Activated CD4-positive, alpha-beta memory T cell treated with anti-CD3 and anti-CD28 coated beads for 36 hours (primary cell): ENCODE measurements at regions not wholly inside any gene's neighbourhood (a gene's known extent, or its start where the extent isn't known, plus 50 kb on each side); places are given as distances from the start of the nearest gene placed in this dataset.

Source experiments
- CTCF ChIA-PET: fragments of 350-600 bp; sonication (Branson Sonifier 250); formaldehyde crosslinking; loops from one replicate; lab custom pipeline; 2021; ENCODE audit warnings: antibody characterized with exemption, inconsistent platforms; lab: Charles Lee
- POLR2A ChIA-PET: fragments of 350-600 bp; sonication (Branson Sonifier 250); formaldehyde crosslinking; loops from one replicate; lab custom pipeline; 2021; ENCODE audit warnings: antibody characterized with exemption; lab: Charles Lee
- DNase-seq: peaks from one replicate; pipeline ENCODE4 v3.0.0-alpha.2; 2020
- H3K27ac Mint-ChIP-seq: one replicate; pipeline ENCODE4 v1.8.0; 2021; ENCODE audit warnings: mixed read lengths
- H3K27me3 Mint-ChIP-seq: one replicate; pipeline ENCODE4 v1.8.0; 2021; ENCODE audit warnings: mixed read lengths
- H3K36me3 Mint-ChIP-seq: one replicate; pipeline ENCODE4 v1.8.0; 2021; ENCODE audit warnings: mixed read lengths
- H3K4me1 Mint-ChIP-seq: one replicate; pipeline ENCODE4 v1.8.0; 2021; ENCODE audit warnings: low read depth, mixed read lengths
- H3K4me3 Mint-ChIP-seq: one replicate; pipeline ENCODE4 v1.8.0; 2021; ENCODE audit warnings: mild to moderate bottlenecking, mixed read lengths
- H3K9me3 Mint-ChIP-seq: one replicate; pipeline ENCODE4 v1.8.0; 2021; ENCODE audit warnings: mixed read lengths
- intact Hi-C: fragments of 100-400 bp; cut with micrococcal nuclease; formaldehyde crosslinking; loops from one replicate; pipeline ENCODE4 v1.15.1; 2023

- intact Hi-C loops: no loop called here
- Mint-ChIP-seq H3K9me3 (peaks cover 5% of the 10 kb centered on the region), H3K36me3 (peaks cover 6% of the 10 kb centered on the region), H3K4me1 (peaks cover 4% of the 10 kb centered on the region), H3K4me3 (no peak overlapping the region), H3K27me3 (peaks cover 52% of the 10 kb centered on the region), H3K27ac (no peak overlapping the region)
- CTCF ChIA-PET: interaction anchor here (0.7 kb wide), 1 partner anchor 135 kb away, joined by 3 read pairs; no protein-coding TSS in a partner anchor
- POLR2A ChIA-PET: no interaction called here
- DNase-seq: no peak
These were observed 417.0 kb upstream of the ESRRG start for GRCh38 chr1:217140041-217140901.

DNA sequence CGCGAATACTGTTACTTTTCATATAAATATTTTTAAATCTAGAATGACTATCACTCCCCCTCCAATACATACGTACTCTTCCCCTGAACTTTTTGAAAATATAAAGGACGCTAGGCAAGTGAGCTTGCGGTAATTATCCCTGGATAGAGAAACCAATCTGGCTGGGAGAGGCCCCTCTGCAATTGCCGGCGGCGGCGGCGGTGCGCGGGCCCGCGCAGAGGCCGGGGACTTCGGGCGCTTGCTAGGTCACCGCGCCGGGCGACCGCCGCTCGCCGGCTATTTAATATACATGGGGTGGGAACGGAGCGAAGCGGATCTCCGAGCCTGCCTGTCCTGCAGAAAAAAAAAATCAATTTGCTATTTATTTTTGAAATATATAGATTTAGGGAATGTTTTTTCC is 416.3 kb upstream of the ESRRG start:
- intact Hi-C loops: loop anchor here (10.0 kb wide), 1 partner anchor 1025 kb away; no protein-coding TSS in a partner anchor
- CTCF ChIA-PET: interaction anchor here (0.7 kb wide), 1 partner anchor 136 kb away, joined by 3 read pairs; no protein-coding TSS in a partner anchor

GRCh38 chr1:217138799-217139466 is 415.7 kb upstream of the ESRRG start:
- no peak for DNase-seq
- intact Hi-C loops: loop anchor here (10.0 kb wide), 1 partner anchor 1026 kb away; no protein-coding TSS in a partner anchor
- Mint-ChIP-seq H3K27ac (no peak overlapping the region), H3K4me1 (peaks cover 6% of the 10 kb centered on the region), H3K27me3 (peaks cover 64% of the 10 kb centered on the region), H3K36me3 (peaks cover 6% of the 10 kb centered on the region), H3K4me3 (no peak overlapping the region), H3K9me3 (peaks cover 2% of the 10 kb centered on the region)
- CTCF ChIA-PET: interaction anchor here (0.7 kb wide), 1 partner anchor 137 kb away, joined by 3 read pairs; no protein-coding TSS in a partner anchor
- POLR2A ChIA-PET: no interaction called here

More for the DNA sequence above, 416.3 kb upstream of the ESRRG start:
- POLR2A ChIA-PET: no interaction called here
- Mint-ChIP-seq H3K4me1 (peaks cover 6% of the 10 kb centered on the region), H3K4me3 (no peak overlapping the region), H3K27me3 (peaks cover 58% of the 10 kb centered on the region), H3K36me3 (peaks cover 6% of the 10 kb centered on the region), H3K9me3 (peaks cover 2% of the 10 kb centered on the region), H3K27ac (no peak overlapping the region)
- DNase-seq: no peak

DNA sequence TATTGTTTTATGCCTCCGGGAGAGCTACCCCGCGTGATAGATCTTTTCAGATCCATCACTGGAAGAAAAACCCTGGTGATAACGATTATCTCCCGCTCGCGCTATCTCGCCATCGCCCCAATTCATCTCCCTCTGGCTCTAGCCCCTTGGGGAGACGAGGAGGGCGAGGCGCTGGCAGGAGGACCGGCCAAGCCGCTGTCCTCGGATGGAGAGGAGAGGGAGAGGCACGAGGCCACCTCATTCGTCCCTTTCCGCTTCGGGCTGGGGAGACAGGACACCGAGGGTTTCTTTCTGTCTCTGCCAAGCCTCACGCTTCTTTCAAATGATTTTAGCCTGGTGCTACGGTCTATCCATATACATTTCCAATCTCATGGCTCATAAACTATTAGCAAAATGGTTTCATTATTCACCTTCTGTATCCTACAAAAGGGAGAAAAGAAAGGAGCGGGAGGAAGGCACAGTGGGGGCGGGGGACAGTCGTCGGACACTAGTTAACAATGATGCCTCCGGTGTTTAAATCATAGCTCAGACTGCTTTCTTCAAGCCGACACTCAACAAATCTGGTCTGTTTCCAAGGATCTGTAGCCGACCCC is 415.0 kb upstream of the ESRRG start:
- ChIA-PET POLR2A (interaction anchor here (0.6 kb wide), 1 partner anchor 17 kb away, joined by 3 read pairs; no protein-coding TSS in a partner anchor), CTCF (no interaction called here)
- H3K27ac Mint-ChIP-seq: no peak overlapping the region
- DNase-seq: no peak
- H3K4me1 Mint-ChIP-seq: peaks cover 6% of the 10 kb centered on the region
- H3K4me3 Mint-ChIP-seq: no peak overlapping the region
- H3K36me3 Mint-ChIP-seq: peaks cover 7% of the 10 kb centered on the region
- intact Hi-C loops: loop anchor here (10.0 kb wide), 1 partner anchor 1027 kb away; no protein-coding TSS in a partner anchor
- peaks cover 69% of the 10 kb centered on the region for H3K27me3 Mint-ChIP-seq
- no peaks in the 10 kb centered on the region for H3K9me3 Mint-ChIP-seq

GRCh38 chr1:217137210-217137881 is 414.1 kb upstream of the ESRRG start:
- no peaks in the 10 kb centered on the region for H3K9me3 Mint-ChIP-seq
- no peak for DNase-seq
- H3K27ac Mint-ChIP-seq: no peak overlapping the region
- peaks cover 6% of the 10 kb centered on the region for H3K4me1 Mint-ChIP-seq
- H3K27me3 Mint-ChIP-seq: peaks cover 71% of the 10 kb centered on the region
- intact Hi-C loops: loop anchor here (10.0 kb wide), 1 partner anchor 1027 kb away; no protein-coding TSS in a partner anchor
- ChIA-PET CTCF (no interaction called here), POLR2A (no interaction called here)
- H3K4me3 Mint-ChIP-seq: no peak overlapping the region
- H3K36me3 Mint-ChIP-seq: peaks cover 7% of the 10 kb centered on the region

GRCh38 chr1:217136895-217137205 is 413.6 kb upstream of the ESRRG start:
- ChIA-PET POLR2A (no interaction called here), CTCF (no interaction called here)
- no peak for DNase-seq
- Mint-ChIP-seq H3K36me3 (peaks cover 7% of the 10 kb centered on the region), H3K27me3 (peaks cover 72% of the 10 kb centered on the region), H3K4me3 (no peak overlapping the region), H3K9me3 (no peaks in the 10 kb centered on the region), H3K27ac (no peak overlapping the region), H3K4me1 (peaks cover 6% of the 10 kb centered on the region)
- intact Hi-C loops: loop anchor here (10.0 kb wide), 1 partner anchor 1028 kb away; no protein-coding TSS in a partner anchor

- ChIA-PET POLR2A (no interaction called here), CTCF (no interaction called here)
- Mint-ChIP-seq H3K4me1 (peaks cover 6% of the 10 kb centered on the region), H3K4me3 (no peak overlapping the region), H3K36me3 (peaks cover 7% of the 10 kb centered on the region), H3K9me3 (no peaks in the 10 kb centered on the region), H3K27me3 (peaks cover 72% of the 10 kb centered on the region), H3K27ac (no peak overlapping the region)
- no peak for DNase-seq
- intact Hi-C loops: loop anchor here (10.0 kb wide), 1 partner anchor 1029 kb away; no protein-coding TSS in a partner anchor
These were observed 413.0 kb upstream of the ESRRG start for GRCh38 chr1:217135987-217136894.

DNA sequence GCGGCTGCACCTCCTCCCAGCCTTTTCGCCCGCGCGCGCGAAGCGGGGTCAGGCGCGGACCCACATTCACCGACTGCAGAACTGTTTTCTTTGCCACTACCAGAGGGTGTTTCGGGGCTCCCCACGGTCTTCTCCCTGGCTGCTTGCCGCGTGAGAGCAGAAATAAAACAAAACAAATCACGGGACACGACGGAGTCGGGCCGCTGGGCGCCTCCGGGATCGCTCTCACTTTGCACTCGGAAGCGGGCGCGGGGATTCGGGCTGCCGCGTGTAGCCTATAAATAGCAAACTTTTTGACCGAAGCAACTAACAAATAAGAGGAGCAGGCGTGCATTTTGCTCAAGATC is 412.3 kb upstream of the ESRRG start:
- peaks cover 66% of the 10 kb centered on the region for H3K27me3 Mint-ChIP-seq
- H3K9me3 Mint-ChIP-seq: no peaks in the 10 kb centered on the region
- H3K4me1 Mint-ChIP-seq: peaks cover 6% of the 10 kb centered on the region
- CTCF ChIA-PET: no interaction called here
- no peak for DNase-seq
- H3K4me3 Mint-ChIP-seq: no peak overlapping the region
- H3K36me3 Mint-ChIP-seq: peaks cover 4% of the 10 kb centered on the region
- no peak overlapping the region for H3K27ac Mint-ChIP-seq
- POLR2A ChIA-PET: no interaction called here
- intact Hi-C loops: loop anchor here (10.0 kb wide), 1 partner anchor 1029 kb away; no protein-coding TSS in a partner anchor

DNA sequence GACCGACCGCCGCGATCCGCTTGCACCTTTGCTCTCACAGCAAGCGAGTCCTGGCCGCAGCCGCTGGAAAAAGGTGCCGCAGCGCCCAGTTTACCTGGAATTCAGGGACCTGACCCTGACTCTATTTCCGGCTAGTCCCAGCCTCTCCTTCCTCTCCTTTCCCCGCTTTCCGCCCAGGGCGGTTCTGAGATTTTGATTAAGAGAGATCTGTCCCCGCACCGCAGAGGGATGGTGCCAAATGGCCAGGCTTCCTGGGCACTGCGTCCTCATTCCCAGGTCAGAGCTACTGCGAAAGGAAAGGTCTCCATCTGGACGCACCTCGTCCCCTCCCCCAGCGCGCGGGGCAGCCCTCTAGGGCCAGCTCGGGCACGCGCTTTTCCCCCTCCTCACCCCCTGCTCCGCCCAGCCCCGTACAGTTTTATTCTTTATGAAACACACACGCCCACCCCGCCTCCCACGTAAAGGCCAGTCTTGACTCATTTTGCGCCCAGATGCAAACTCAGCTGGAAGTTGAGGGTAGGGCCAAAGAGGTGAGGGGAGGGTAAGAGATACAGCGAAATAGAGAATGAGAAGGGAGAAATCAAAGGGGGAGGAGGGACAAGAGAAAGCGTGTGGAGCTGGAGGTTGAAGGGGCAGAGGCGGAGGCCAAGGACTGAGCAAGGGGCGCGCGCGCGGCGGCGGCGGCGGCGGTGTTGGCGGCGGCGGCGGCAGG is 411.8 kb upstream of the ESRRG start:
- peaks cover 6% of the 10 kb centered on the region for H3K4me1 Mint-ChIP-seq
- POLR2A ChIA-PET: no interaction called here
- H3K9me3 Mint-ChIP-seq: no peaks in the 10 kb centered on the region
- H3K27me3 Mint-ChIP-seq: peaks cover 63% of the 10 kb centered on the region
- no peak overlapping the region for H3K27ac Mint-ChIP-seq
- H3K36me3 Mint-ChIP-seq: peaks cover 4% of the 10 kb centered on the region
- no peak for DNase-seq
- CTCF ChIA-PET: no interaction called here
- intact Hi-C loops: loop anchor here (10.0 kb wide), 1 partner anchor 1030 kb away; no protein-coding TSS in a partner anchor
- H3K4me3 Mint-ChIP-seq: no peak overlapping the region

DNA sequence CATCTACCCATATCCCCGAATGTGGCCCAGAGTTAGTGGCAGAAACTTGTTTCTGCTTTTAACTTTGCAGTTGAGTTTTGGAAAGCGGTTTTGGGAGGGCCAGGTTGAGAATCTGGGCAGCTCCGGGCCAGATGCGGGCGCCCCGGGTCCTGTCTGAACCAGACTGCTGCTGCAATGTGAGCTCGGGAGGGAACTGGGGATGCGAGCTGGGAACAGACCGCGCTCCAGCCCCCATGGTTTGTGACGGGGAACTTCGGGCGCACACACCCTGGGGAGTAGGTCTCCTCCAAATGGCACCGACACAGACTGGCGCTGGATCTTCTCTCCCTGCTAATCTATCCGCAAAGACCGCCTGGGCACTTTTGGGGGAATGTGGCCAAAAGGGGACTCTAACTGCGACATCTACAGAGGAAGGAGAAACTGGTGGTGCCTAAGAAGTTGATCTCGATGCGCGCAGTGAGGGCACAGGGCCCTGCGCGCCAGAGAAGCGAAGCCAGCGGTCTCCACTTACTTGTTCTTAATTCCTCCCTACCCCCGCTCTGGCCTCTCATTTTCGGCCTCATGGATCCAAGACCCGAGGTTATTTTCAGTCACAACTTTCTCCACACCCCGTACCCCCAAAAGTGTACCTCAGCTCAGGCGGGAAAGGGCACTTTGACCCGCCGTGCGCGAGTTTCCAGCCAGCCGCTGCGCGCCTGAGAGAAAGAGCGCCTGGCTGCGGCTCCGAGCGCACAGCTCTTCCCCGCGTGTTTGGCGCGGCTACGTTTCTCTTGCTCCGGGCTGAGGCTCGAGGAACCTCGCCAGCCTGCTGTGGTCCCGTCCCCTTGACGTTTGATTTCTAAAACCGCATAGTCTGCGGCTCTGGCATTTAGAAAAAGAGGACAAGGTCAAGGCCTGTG is 411.0 kb upstream of the ESRRG start:
- Mint-ChIP-seq H3K4me3 (no peak overlapping the region), H3K4me1 (peaks cover 6% of the 10 kb centered on the region), H3K27ac (no peak overlapping the region), H3K27me3 (peaks cover 60% of the 10 kb centered on the region), H3K9me3 (no peaks in the 10 kb centered on the region), H3K36me3 (peaks cover 4% of the 10 kb centered on the region)
- POLR2A ChIA-PET: no interaction called here
- no peak for DNase-seq
- intact Hi-C loops: loop anchor here (10.0 kb wide), 1 partner anchor 1031 kb away; no protein-coding TSS in a partner anchor
- CTCF ChIA-PET: no interaction called here
